HCT116 (cell line): ENCODE measurements at regions not wholly inside any gene's neighbourhood (a gene's known extent, or its start where the extent isn't known, plus 50 kb on each side); places are given as distances from the start of the nearest gene placed in this dataset.

Experiments
- ATAC-seq: fragments of 200-7000 bp; cut with Tn5 transposase; 2 replicates; pipeline ENCODE4 v1.9.1; 2020; ENCODE audit warnings: mild to moderate bottlenecking, moderate library complexity
- BruUV-seq: library from RNA; stranded (reverse); fragments of 400-500 nt; replicated peaks from 2 replicates; lab custom pipeline; 2021; lab: Mats Ljungman, UMichigan
- CTCF ChIA-PET: fragments of 300-600 bp; sonication (Branson Sonifier 250); formaldehyde crosslinking; loops from one replicate; lab custom pipeline; 2021; ENCODE audit warnings: antibody characterized with exemption; lab: Charles Lee
- POLR2A ChIA-PET: fragments of 300-600, 350-600 bp; sonication (Branson Sonifier 250); formaldehyde crosslinking; loops from one replicate; lab custom pipeline; 2021; ENCODE audit warnings: antibody characterized with exemption; lab: Charles Lee
- RAD21 ChIA-PET, 2 experiments: fragments of 300-600 bp; sonication (Branson Sonifier 250); formaldehyde crosslinking; loops; one replicate each; lab custom pipeline; 2023; ENCODE audit warnings: low total read pairs in 2 of 2; ENCODE audit not compliant: uncharacterized antibody in 2 of 2, unreplicated experiment in 2 of 2, low non-redundant PET in 1 of 2; lab: Charles Lee
- DNase-seq: peaks from one replicate; pipeline ENCODE4 v3.0.0-alpha.2; 2010; ENCODE audit warnings: low read depth, low spot score
- H2AFZ ChIP-seq: fragments of 200-600 bp; shearing (Covaris generic), sonication (generic); 2 replicates; pipeline ENCODE4 v1.6.1; 2017; ENCODE audit warnings: low read depth, mixed run types, mixed read lengths, antibody characterized with exemption, low read length; ENCODE audit not compliant: poor library complexity, severe bottlenecking
- H3K27ac ChIP-seq: 2 replicates; pipeline ENCODE4 v1.5.1; 2012; ENCODE audit warnings: low read depth, low read length
- H3K27me3 ChIP-seq: fragments of 200-600 bp; sonication (generic); 2 replicates; pipeline ENCODE4 v1.6.1; 2016; ENCODE audit warnings: mixed run types, low read length, mixed read lengths; ENCODE audit not compliant: insufficient read depth
- H3K36me3 ChIP-seq, 2 experiments: fragments of 200-500 bp in 1 of 2; fragments of 200-600 bp in 1 of 2; sonication (Bioruptor generic) in 1 of 2; sonication (generic) in 1 of 2; 2 replicates each; pipeline versions ENCODE4 v1.5.1 to v1.6.1; 2014 to 2016; ENCODE audit warnings: low read length in 2 of 2, inconsistent platforms in 1 of 2, mixed read lengths in 1 of 2, mixed run types in 1 of 2; ENCODE audit not compliant: insufficient read depth in 2 of 2, control insufficient read depth in 1 of 2
- H3K4me1 ChIP-seq, 2 experiments: fragments of 200-600 bp in 1 of 2; sonication (generic) in 1 of 2; 2 replicates each; pipeline versions ENCODE4 v1.5.1 to v1.6.1; 2012 to 2017; ENCODE audit warnings: low read length in 2 of 2, inconsistent platforms in 1 of 2, mild to moderate bottlenecking in 1 of 2, mixed read lengths in 1 of 2, mixed run types in 1 of 2, moderate library complexity in 1 of 2; ENCODE audit not compliant: insufficient read depth in 2 of 2, control insufficient read depth in 1 of 2
- H3K4me2 ChIP-seq: fragments of 200-600 bp; sonication (generic); 2 replicates; pipeline ENCODE4 v1.6.1; 2017; ENCODE audit warnings: mixed run types, low read length, mixed read lengths
- H3K4me3 ChIP-seq, 2 experiments: fragments of 200-600 bp in 1 of 2; sonication (generic) in 1 of 2; replicated peaks in 1 of 2; 2 replicates each; pipeline ENCODE4 v1.5.1; 2011 to 2016; ENCODE audit warnings: low read length in 2 of 2, control low read depth in 1 of 2, low read depth in 1 of 2, mild to moderate bottlenecking in 1 of 2, mixed read lengths in 1 of 2, mixed run types in 1 of 2
- H3K79me2 ChIP-seq: fragments of 200-600 bp; sonication (generic); 2 replicates; pipeline ENCODE4 v1.6.1; 2017; ENCODE audit warnings: mild to moderate bottlenecking, mixed run types, low read length, moderate library complexity, mixed read lengths; ENCODE audit not compliant: insufficient read depth
- H3K9ac ChIP-seq: fragments of 200-600 bp; sonication (generic); 2 replicates; pipeline ENCODE4 v1.6.1; 2016; ENCODE audit warnings: low read length, mixed read lengths
- H3K9me2 ChIP-seq: fragments of 200-600 bp; sonication (generic), shearing (Covaris generic); 2 replicates; pipeline ENCODE4 v1.6.1; 2017; ENCODE audit warnings: mixed run types, mild to moderate bottlenecking, moderate library complexity; ENCODE audit not compliant: insufficient read depth
- H3K9me3 ChIP-seq, 2 experiments: fragments of 200-500 bp in 1 of 2; fragments of 200-600 bp in 1 of 2; sonication (Bioruptor generic) in 1 of 2; sonication (generic) in 1 of 2; 2 replicates each; pipeline ENCODE4 v1.6.1; 2014 to 2017; ENCODE audit warnings: low read length in 2 of 2, mixed read lengths in 2 of 2, inconsistent platforms in 1 of 2, low read depth in 1 of 2, mild to moderate bottlenecking in 1 of 2, mixed run types in 1 of 2, moderate library complexity in 1 of 2; ENCODE audit not compliant: control insufficient read depth in 1 of 2, insufficient read depth in 1 of 2
- H4K20me1 ChIP-seq: fragments of 200-600 bp; sonication (generic), shearing (Covaris generic); 2 replicates; pipeline ENCODE4 v1.6.1; 2017; ENCODE audit warnings: mixed run types, mild to moderate bottlenecking, moderate library complexity; ENCODE audit not compliant: insufficient read depth
- ATF3 ChIP-seq: IDR thresholded peaks from 2 replicates; pipeline ENCODE4 v1.6.1; 2012
- CBX3 ChIP-seq: IDR thresholded peaks from 2 replicates; pipeline ENCODE4 v1.6.1; 2012; ENCODE audit warnings: low read depth
- CTCF ChIP-seq, 3 experiments: fragments of 200-600 bp in 1 of 3; sonication (generic) in 1 of 3; IDR thresholded peaks in 2 of 3; conservative IDR thresholded peaks in 1 of 3; 2 replicates each; pipeline ENCODE4 v1.5.1; 2012 to 2017; ENCODE audit warnings: low read depth in 2 of 3, low read length in 2 of 3, antibody characterized with exemption in 1 of 3, borderline replicate concordance in 1 of 3, control low read depth in 1 of 3, mild to moderate bottlenecking in 1 of 3, mixed read lengths in 1 of 3, mixed run types in 1 of 3, moderate library complexity in 1 of 3; ENCODE audit not compliant: insufficient read depth in 1 of 3
- EGR1 ChIP-seq: IDR thresholded peaks from 2 replicates; pipeline ENCODE4 v1.6.1; 2012; ENCODE audit warnings: low read depth
- FOSL1 ChIP-seq: IDR thresholded peaks from 2 replicates; pipeline ENCODE4 v1.6.1; 2012; ENCODE audit warnings: low read depth
- JUND ChIP-seq: IDR thresholded peaks from 2 replicates; pipeline ENCODE4 v1.6.1; 2012
- POLR2AphosphoS5 ChIP-seq: IDR thresholded peaks from 2 replicates; pipeline ENCODE4 v1.6.1; 2011; ENCODE audit warnings: mild to moderate bottlenecking, low read depth, low read length, moderate library complexity
- REST ChIP-seq: IDR thresholded peaks from 2 replicates; pipeline ENCODE4 v1.6.1; 2012; ENCODE audit warnings: low read depth
- SIN3A ChIP-seq: IDR thresholded peaks from 2 replicates; pipeline ENCODE4 v1.6.1; 2012; ENCODE audit warnings: low read depth
- SP1 ChIP-seq: IDR thresholded peaks from 2 replicates; pipeline ENCODE4 v1.6.1; 2012; ENCODE audit warnings: low read depth
- TCF7L2 ChIP-seq: IDR thresholded peaks from 2 replicates; pipeline ENCODE4 v1.7.0; 2011; ENCODE audit warnings: borderline replicate concordance, inconsistent platforms; ENCODE audit not compliant: insufficient read depth, insufficient read length; ENCODE audit errors: extremely low read depth
- YY1 ChIP-seq: IDR thresholded peaks from 2 replicates; pipeline ENCODE4 v1.6.1; 2011; ENCODE audit warnings: low read length, low read depth, moderate library complexity, mild to moderate bottlenecking; ENCODE audit not compliant: insufficient replicate concordance; ENCODE audit errors: extremely low read depth
- ZFX ChIP-seq: fragments of 450-650 bp; IDR thresholded peaks from 2 replicates; pipeline ENCODE4 v1.6.1; 2017
- intact Hi-C: fragments of 100-400 bp; cut with micrococcal nuclease; formaldehyde crosslinking; loops from 2 replicates; pipeline ENCODE4 v1.10.0; 2022

GRCh38 chr1:87712261-87713010 is 383.8 kb downstream of the LMO4 start:
- TF ChIP-seq JUND, result peak; percentile 27; the same call in 1 of the 2 replicates
- no peak for TF ChIP-seq CTCF (IDR thresholded peaks at IDR 0.05 in 2 of 3, conservative IDR thresholded peaks at IDR 0.05 in 1 of 3; ENCODE audit: borderline replicate concordance in 1 of 3, insufficient read depth in 1 of 3, low read depth in 2 of 3, low read length in 2 of 3)
- peak; percentile 35; the same call in 1 of the 2 replicates for TF ChIP-seq FOSL1
- TF ChIP-seq ATF3, result no peak
- Histone ChIP-seq H3K9me2 (no peaks in the 10 kb centered on the region), H3K9me3 (no peaks in the 10 kb centered on the region), H3K27ac (no peak overlapping the region), H3K79me2 (no peaks in the 10 kb centered on the region), H3K9ac (no peak overlapping the region), H4K20me1 (no peaks in the 10 kb centered on the region), H3K36me3 (no peaks in the 10 kb centered on the region), H2AFZ (no peak overlapping the region), H3K4me2 (no peak overlapping the region), H3K4me1 (peaks cover 0 to 3% of the 10 kb centered on the region in 2 experiments; a peak in 1 of 4 replicates), H3K27me3 (no peaks in the 10 kb centered on the region), H3K4me3 (no peak overlapping the region)
- DNase-seq, result peak; percentile 15
- no TSS peak for BruUV-seq
- intact Hi-C loops, result no loop called here
- POLR2A ChIA-PET, result no interaction called here
- RAD21 ChIA-PET, result no interaction called here
- ATAC-seq, result peak; percentile 27; the same call in 1 of the 2 replicates
- CTCF ChIA-PET, result no interaction called here

- no peak for ATAC-seq
- Histone ChIP-seq H3K27ac (no peak overlapping the region), H3K27me3 (no peaks in the 10 kb centered on the region), H3K4me1 (peaks cover 0 to 3% of the 10 kb centered on the region in 2 experiments; a peak in 1 of 4 replicates), H3K4me3 (no peak overlapping the region), H3K4me2 (no peak overlapping the region), H4K20me1 (no peaks in the 10 kb centered on the region), H3K9me3 (no peaks in the 10 kb centered on the region), H3K9me2 (no peaks in the 10 kb centered on the region), H3K9ac (no peak overlapping the region), H3K79me2 (no peaks in the 10 kb centered on the region), H2AFZ (no peak overlapping the region), H3K36me3 (no peaks in the 10 kb centered on the region)
- ChIA-PET POLR2A (interaction anchor here (0.7 kb wide), 1 partner anchor 48 kb away, joined by 3 read pairs; no protein-coding TSS in a partner anchor), RAD21 (interaction anchor here in 1 of 2 experiments (0.5 kb wide), 1 partner anchor 40 kb away, joined by 3 read pairs; no protein-coding TSS in a partner anchor), CTCF (no interaction called here)
- no peak for DNase-seq
- BruUV-seq, result no TSS peak
- intact Hi-C loops, result no loop called here
- TF ChIP-seq TCF7L2, result no peak
- no peak for TF ChIP-seq ZFX
- no peak for TF ChIP-seq YY1
- no peak for TF ChIP-seq POLR2AphosphoS5
- TF ChIP-seq ATF3, result no peak
- no peak for TF ChIP-seq CBX3
- no peak for TF ChIP-seq SP1
- no peak for TF ChIP-seq SIN3A
- no peak for TF ChIP-seq REST
- no peak for TF ChIP-seq EGR1
- no peak for TF ChIP-seq FOSL1
These were observed 385.6 kb downstream of the LMO4 start for GRCh38 chr1:87714278-87714677.
